Suprapubic skin (tissue), 3 donors: ENCODE measurements at regions not wholly inside any gene's neighbourhood (a gene's known extent, or its start where the extent isn't known, plus 50 kb on each side); places are given as distances from the start of the nearest gene placed in this dataset.

ENCODE experiments used
- EP300 ChIP-seq: sonication (generic); formaldehyde crosslinking; IDR thresholded peaks from one replicate; pipeline ENCODE4 v1.6.1; 2017; ENCODE audit warnings: antibody characterized with exemption
- POLR2A ChIP-seq, 2 donors: fragments of 450-650 bp; IDR thresholded peaks; one replicate each; pipeline ENCODE4 v1.6.1; 2017; ENCODE audit warnings: antibody characterized with exemption in 2 of 2, mild to moderate bottlenecking in 2 of 2, moderate library complexity in 2 of 2
- TF ChIP-seq, protein P1 (sequence below), 2 donors: fragments of 200-600 bp in 1 of 2; fragments of 450-650 bp in 1 of 2; sonication (generic) in 1 of 2; IDR thresholded peaks; one replicate each; pipeline ENCODE4 v1.5.1; 2016 to 2019; ENCODE audit warnings: antibody characterized with exemption in 2 of 2, mild to moderate bottlenecking in 1 of 2, moderate library complexity in 1 of 2

DNA sequence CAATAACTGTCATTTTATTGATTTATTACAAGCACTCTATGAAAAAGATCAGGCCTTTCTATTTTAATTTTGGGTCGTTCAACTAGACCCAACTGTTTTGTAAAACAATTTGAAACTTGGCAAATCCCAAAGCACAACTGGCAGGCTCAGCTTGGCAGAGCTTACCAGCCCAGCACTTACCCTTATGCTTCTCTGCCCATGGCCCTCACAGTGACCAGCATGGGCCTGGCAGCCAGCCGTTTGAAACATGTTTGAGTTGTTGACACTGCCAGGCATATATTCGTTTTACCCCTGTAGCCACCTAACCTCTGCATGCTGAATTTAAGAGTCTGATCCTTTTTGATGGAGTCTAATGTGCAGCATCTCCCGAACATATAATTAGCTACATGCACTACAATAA, 796.7 kb upstream of the ADGRL2 start:
- TF ChIP-seq, protein P1, sequence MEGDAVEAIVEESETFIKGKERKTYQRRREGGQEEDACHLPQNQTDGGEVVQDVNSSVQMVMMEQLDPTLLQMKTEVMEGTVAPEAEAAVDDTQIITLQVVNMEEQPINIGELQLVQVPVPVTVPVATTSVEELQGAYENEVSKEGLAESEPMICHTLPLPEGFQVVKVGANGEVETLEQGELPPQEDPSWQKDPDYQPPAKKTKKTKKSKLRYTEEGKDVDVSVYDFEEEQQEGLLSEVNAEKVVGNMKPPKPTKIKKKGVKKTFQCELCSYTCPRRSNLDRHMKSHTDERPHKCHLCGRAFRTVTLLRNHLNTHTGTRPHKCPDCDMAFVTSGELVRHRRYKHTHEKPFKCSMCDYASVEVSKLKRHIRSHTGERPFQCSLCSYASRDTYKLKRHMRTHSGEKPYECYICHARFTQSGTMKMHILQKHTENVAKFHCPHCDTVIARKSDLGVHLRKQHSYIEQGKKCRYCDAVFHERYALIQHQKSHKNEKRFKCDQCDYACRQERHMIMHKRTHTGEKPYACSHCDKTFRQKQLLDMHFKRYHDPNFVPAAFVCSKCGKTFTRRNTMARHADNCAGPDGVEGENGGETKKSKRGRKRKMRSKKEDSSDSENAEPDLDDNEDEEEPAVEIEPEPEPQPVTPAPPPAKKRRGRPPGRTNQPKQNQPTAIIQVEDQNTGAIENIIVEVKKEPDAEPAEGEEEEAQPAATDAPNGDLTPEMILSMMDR (IDR thresholded peaks at IDR 0.05) = no peak
- TF ChIP-seq EP300 = no peak
- TF ChIP-seq POLR2A (IDR thresholded peaks at IDR 0.05) = no peak
